OCI-LY7 (cell line): ENCODE measurements at regions not wholly inside any gene's neighbourhood (a gene's known extent, or its start where the extent isn't known, plus 50 kb on each side); places are given as distances from the start of the nearest gene placed in this dataset.

Source experiments
- EZH2phosphoT487 ChIP-seq: fragments of 200-600 bp; sonication (generic); IDR thresholded peaks from 2 replicates; pipeline ENCODE4 v1.6.1; 2018; ENCODE audit warnings: low read depth, borderline replicate concordance, mild to moderate bottlenecking, mixed run types, antibody characterized with exemption, low read length, moderate library complexity, mixed read lengths
- TF ChIP-seq, protein P1 (sequence below): fragments of 200-600 bp; sonication (generic); conservative IDR thresholded peaks from 2 replicates; pipeline ENCODE4 v1.5.1; 2014; ENCODE audit warnings: mild to moderate bottlenecking, antibody characterized with exemption, low read length, moderate library complexity, mixed read lengths

DNA sequence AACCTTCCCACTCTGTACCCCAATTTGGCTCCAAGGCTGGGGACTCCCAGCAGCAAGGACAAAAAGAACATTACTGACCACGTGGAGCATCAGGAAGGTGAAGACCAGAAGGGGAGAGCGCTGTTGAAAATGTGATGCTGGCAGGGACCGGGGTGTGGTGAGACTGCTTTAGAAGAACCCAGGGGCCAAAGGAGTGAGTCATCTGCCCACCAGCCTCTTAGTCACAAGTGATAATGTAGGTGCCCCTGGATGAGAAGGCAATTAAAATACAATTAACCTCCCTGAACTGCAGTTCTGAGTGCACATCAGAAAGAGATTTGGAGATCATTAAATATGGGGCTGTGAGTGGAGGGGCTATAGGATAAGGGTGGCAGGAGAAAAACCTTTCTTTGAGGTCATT lies 366.6 kb upstream of the CCL2 start:
- TF ChIP-seq, protein P1, sequence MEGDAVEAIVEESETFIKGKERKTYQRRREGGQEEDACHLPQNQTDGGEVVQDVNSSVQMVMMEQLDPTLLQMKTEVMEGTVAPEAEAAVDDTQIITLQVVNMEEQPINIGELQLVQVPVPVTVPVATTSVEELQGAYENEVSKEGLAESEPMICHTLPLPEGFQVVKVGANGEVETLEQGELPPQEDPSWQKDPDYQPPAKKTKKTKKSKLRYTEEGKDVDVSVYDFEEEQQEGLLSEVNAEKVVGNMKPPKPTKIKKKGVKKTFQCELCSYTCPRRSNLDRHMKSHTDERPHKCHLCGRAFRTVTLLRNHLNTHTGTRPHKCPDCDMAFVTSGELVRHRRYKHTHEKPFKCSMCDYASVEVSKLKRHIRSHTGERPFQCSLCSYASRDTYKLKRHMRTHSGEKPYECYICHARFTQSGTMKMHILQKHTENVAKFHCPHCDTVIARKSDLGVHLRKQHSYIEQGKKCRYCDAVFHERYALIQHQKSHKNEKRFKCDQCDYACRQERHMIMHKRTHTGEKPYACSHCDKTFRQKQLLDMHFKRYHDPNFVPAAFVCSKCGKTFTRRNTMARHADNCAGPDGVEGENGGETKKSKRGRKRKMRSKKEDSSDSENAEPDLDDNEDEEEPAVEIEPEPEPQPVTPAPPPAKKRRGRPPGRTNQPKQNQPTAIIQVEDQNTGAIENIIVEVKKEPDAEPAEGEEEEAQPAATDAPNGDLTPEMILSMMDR: no peak
- no peak for TF ChIP-seq EZH2phosphoT487
